Stimulated activated CD4-positive, alpha-beta T cell treated with anti-CD3 and anti-CD28 coated beads, Interleukin-2, amount 100 ng/mL, for 4 hours (primary cell): ENCODE measurements at regions not wholly inside any gene's neighbourhood (a gene's known extent, or its start where the extent isn't known, plus 50 kb on each side); places are given as distances from the start of the nearest gene placed in this dataset.
"Not testable (repeated sequence)": the region's sequence is repeated elsewhere in the genome, so short reads cannot be mapped to it uniquely, and the experiment has no call there.

Source experiments
- DNase-seq: peaks from one replicate; pipeline ENCODE4 v3.0.0-alpha.2; 2020; ENCODE audit warnings: low read depth

DNA sequence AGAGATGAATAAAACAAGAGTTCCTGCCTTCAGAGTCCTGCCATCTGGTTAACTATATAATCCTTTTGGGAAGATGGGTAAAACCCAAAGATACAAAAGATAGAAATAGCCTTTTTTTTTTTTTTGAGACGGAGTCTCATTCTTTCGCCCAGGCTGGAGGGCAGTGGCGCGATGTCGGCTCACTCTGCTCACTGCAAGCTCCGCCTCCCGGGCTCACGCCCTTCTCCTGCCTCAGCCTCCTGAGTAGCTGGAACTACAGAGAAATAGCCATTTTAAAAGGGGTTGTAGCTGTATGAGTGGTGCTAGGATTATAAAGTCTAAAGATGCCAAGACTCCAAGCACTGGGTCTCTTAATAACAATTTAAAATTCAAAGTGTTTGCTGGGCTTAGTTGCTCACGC, 97.2 kb downstream of the KDR start:
- no peak for DNase-seq

DNA sequence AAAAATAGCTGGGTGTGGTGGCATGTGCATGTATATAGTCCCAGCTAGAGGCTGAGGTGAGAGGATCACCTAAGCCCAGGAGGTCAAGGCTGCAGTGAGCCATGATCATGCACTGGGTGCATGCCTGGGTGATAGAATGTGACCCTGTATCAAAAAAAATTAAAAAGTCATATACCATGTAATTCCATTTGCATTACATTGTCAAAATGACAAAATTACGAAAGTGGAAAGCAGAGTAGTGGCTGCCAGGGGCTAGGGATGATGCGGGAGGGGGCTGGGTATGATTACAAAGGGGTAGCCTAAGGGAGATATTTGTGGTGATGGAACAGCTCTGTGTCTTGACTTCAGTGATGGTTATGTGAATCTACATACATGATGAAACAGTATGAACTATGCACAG, 97.8 kb downstream of the KDR start:
- DNase-seq = no peak

DNA sequence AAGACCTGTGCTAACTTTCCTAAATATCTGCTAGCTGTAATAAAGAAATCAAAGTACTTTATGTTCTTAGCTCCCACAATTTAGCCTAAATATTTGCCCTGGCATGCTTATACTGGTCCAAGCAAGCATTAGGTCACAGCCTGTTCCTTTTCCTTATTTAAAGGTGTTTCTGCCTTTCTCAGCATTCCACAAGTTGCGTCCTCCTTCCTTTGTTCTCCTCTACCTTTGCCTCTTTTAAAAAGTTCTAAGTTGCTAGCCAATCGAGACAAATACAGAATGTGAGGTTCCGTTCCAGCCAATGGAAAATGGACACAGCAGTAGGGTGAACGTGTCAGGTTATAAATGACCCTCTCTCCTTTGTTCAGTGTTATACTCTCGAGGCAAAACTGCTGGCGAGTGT, 99.9 kb downstream of the KDR start:
- DNase-seq = not testable (repeated sequence)

DNA sequence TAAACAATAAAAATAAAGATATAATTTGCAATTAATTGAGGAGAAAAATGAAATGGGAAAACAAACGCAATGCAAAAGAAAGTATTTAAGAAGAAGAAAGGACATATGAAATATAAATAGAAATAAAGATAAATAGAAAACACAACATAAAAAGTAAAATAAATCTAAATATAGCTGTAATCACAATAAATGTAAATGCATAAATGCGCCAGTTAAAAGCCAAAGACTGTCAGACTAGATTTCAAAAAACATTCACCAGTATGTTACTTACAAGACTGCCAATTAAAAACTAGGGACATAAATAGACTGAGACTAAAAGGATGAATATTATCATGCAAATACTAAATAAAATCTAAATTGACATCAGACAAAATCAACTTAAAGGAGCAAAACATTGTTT, 102.4 kb downstream of the KDR start:
- no peak for DNase-seq

DNA sequence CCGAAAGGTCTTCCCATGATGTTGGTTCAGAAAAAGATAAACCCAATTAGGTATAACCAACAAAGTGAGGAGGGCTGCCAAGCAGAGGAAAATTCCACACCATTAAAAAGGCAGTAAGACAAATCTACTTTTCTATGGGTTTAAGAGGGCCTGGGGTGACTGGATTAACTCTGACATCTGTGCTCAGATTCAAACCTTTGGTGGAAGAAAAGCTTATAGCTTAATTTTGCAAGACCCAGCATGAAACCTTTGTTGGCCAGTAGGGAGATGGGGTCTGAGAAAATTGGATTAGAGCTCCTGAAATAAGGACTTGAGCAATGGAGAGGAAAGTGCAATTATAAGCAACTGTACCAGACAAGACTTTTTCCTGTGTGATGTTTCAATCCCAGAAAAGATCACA, 104.2 kb downstream of the KDR start:
- DNase-seq = no peak

DNA sequence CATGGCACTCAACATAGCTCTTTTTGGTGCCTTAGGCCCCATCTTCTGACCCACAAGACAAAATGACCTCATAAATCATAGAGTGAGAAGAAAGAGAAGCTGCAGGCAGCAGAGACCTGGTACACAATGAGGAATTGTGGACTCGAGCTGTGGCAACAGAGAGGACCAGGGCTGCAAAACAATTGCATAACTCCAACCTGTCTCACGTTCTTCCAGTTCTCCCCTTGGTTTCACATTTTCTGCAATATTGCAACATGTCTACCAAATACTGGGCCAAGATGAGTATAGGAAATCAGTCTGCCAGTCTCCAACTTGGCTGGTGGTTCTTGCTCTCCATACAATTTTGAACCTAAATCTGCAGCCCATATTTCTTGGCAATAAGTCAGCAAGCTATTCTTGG, 105.3 kb downstream of the KDR start:
- DNase-seq = no peak

DNA sequence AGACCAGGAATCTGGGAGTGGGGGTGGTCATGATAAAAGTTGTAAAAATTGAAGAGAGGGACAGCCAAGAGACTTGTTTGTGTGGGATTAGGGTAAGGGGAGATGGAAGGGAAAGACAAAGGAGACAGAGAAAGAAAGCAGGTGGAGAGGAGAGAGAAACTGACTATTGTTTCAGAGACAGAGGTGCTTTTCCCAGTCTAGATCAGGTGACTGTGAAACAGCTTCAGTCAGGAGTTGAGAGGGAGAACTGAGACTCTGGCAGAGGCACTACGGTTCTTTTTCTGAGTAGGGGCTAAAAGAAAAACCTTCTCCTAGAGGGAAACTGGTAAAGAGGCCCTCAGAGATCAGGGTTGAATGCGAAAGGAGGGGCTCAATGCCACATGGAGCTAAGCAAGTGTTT, 106.4 kb downstream of the KDR start:
- DNase-seq = no peak

DNA sequence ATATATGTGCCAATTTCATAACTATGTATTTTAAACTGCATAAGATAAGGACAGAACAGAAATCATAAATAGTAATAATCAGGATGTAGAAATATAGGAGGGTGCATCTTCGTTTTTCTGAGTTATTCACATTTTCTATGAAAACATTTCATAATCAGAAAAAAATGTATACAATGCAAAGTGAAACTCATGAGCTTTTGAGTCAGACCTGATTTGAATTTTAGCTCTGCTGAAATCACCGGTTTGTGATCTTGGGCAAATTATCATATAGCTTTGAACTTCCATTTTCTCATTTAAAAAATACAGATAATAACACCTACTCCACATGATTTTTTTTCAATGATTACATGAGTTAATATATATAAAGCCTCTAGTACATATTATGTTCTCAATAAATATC, 106.9 kb downstream of the KDR start:
- no peak for DNase-seq

DNA sequence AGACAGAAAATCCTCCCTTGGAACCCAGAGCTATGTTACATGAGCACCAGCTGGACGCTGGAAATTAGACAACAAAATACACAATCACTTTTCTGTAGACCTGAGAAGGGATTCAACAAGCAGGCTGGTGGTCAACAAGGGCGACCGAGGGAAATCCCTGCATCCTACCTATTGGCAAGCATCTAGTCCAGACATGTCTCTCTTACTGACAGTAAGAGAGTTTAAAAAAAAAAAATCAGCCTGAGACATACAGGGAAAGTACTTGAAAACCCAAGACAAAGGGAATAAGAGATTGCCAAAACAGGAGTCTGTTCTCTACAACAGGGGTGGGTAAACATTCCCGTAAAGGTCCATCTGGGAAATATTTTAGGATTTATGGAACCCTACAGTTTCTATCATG, 108.0 kb downstream of the KDR start:
- no peak for DNase-seq

DNA sequence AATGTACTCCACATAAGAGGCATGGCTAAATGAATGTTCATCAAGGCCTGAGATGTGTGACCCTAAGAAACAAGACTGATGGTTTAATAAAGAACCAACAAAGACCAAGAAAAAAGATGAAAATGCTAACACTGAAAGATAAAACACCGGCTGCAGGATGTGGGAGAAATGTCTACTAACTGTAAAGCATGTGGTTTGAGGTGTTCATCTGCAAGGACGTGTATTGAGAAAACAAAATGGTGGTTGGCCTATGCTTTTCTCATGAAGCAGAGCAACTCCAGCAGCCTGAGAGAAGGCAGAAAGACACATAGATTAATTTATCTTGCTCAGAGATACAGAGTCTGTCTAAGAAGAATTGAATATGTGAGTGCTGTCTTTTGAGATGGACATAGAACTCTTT, 109.3 kb downstream of the KDR start:
- no peak for DNase-seq

DNA sequence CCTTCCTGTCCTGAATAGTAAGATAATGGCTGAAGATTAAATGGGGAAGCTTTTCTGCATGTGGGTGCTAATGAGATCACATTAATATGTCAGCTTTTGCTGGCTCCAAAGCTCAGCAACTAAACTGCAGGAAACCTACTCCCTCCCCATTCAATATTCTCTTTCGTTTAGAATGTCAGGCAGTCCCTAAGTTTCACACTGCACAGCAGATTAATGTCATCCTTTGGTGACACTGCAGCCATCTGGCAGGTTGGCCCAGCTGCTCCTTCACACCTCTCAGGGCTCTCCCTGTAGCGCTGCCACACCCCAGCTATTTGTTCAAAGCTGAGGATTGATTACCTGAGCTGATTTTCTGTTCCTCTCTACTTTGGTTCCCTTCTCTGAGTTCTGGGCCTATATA, 110.5 kb downstream of the KDR start:
- DNase-seq = no peak

DNA sequence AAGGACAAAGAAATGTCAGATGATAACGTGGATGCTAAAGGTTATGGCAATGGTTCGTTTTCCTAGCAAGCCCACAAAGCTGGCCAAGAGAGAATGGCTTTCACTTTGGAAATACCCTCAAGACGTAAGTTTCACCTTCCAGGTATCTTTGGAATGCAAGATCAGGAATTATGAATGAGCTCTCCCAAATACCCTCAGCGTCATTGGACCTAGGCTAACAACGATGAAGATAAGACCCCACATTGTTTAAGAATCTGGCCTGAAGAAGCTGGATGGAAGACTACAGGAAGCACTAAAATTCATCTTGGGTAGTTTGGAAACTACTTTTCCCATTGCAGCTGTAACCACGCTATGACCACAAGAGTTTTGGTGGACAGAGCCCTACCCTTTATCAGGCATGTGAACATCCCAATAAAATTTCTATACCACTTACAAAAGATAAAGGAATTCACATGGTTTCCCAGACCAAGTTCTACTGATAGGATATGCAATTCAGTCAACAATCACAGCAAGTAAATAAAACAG, 111.9 kb downstream of the KDR start:
- no peak for DNase-seq

DNA sequence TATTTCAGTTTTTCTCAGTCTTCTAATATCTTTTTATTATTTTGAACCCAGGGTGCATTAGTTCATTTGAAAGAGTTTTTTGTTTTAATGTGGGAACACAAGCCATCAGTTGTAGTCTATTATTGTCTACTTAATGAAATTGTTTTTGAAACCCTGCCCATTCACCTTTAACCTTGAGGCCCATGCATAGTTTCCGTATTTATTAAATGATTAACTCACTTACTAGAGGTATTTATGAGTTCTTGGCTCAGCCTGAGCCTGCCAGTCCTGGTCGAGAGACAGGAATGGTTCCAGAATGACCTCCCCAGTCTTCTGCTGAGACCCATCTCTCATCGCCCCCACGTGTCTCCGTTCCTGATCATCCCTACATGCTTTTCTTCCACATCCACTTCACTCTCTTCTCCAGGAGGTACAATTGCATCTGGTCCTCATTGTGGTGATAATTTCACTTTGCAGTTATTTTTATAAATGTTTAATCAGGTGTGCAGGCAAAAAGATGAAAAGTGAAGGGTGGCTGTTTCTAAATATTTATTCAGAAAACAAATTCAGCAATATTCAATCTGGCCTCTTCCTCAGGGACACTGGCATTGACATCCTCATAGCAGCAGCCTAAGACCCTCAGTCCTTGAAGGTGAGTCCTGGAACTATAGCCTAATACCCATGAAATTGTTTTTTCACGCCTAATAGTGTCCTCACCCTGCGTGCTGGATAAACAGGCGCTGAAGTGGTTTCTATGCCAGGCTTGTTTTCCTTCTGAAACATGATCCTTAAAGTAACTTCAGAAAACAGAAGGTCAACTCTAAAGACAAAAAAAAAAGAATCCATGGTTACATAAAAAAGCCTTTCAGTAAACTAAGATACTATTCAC, 112.8 kb downstream of the KDR start:
- no peak for DNase-seq

DNA sequence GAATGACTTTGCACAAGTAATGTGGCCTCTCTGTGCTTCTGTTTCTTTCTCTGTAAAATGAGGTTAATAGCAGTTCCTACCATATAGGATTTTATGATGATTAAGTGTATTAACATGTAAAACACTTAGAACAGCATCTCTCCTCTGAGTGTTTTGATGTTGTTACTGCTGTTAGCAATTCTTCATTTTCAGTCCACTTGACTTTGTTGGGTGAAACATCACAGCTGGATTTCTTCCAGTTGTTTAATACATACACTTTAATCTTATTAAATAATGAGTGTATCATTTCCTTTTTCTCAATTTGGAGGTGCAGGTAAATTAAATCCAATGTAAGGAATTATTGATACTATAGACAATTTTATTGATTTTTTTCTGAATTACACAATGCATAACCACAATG, 113.6 kb downstream of the KDR start:
- DNase-seq = no peak

DNA sequence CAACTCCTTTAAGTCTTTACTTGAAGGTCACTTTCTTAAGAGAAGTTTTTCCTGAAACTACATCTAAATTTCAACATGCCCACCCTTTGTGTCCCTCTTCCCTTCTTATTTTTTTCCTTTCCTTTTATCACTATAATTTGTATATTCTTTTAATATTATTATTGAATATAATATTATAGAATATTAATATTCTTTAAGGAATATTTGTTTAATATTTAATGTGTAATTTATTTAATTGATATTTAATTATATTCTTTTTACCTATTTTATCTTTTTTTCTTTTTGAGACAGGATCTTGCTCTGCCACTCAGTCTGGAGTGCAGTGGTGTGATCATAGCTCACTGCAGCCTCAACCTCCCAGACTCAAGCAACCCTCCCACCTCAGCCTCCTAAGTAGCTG, 114.8 kb downstream of the KDR start:
- no peak for DNase-seq

DNA sequence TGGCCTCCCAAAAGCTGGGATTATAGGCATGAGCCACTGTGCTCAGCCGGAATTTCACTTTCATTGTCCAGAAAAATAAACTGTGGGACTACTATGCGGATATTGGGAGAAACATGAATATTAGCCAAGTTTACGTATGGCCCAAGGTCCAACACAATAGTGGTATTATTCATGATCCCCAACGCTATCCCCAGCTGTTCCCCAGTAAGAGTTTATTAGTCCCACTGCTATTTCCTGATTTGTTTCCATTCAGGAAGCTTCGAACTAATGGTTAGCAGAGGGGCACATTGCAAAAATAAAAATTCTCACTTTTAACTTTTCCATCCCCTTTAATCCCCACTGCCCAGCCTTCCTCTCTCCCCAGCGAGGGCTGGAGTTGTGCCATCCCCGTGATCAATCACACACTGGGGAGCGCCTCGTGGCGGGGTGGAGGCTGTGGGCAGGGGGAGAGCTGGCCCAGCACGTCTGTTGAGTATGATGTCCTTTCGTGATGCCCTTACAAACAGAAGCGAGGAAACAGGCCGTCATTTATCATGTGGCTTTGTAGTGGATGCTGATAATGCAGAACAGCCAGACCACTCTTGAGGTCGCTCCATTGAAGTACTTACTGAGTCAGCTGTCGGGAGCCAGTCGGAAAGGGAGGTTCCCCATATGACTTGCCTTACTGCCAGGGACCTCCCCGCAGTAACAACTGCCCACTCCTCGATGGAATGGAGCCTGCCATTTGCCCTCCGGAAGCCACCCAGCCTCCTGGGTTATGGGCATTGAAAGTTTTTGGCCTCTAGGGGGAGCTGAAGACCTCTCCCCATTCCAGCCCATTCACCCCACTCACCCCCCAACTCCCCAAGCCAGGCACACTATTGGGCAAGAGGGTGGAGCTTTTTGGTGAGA, 117.0 kb downstream of the KDR start:
- DNase-seq = no peak

DNA sequence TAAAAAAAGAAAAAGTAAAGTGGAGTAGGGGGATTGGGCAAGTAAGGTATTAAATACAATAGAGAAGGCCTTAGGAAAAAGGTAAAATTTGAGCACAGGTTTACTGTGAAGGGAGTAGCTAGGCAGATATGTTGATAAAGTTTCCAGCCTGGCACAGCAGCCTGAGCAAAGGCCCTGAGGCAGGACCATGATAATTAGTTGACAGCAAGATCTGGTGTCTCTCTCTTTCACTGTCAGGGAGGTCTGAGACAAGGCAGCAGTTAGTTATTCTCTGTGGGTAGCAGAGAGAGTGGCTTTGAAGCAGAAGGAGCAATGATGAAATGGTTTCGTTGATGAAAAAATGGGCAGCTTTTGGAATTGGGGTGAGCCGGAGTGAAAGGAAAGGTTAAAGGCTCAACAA, 119.5 kb downstream of the KDR start:
- no peak for DNase-seq

DNA sequence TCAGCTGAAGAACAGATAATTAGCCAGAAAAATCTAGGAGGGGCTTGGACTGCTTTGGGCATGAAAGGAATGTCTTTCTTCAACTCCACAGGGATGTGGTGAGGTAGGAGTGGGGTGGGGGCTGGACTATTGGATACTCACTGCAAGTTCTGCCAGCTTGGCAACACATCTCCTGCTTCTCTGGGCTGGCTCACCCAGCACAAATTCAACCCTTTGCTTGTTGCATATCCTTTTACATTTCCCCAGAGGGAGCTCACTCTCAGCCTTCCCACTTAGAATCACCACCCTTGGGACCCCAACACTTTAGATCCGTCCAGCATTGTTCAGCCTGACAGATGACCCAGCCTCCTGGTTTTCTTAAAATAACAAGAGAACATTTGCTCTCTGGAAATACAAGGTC, 120.6 kb downstream of the KDR start:
- DNase-seq = no peak

DNA sequence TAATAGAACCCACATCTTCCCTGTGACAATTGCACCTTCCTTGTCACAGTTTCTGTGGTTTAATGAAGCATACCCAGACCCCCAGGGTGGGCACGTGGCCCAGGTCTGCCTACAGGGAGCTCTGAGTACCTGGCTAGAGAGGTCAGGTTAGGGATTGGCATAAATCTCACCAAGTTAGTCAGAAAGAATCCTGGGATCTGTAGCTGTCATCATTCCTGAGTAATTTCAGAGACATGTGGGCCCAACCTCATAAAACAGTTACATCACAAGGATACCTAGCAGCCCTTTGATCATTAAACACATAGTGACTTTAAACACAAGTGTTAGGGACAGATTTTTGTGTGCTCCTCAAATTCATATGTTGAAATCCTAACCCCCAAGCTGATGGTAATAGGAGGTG, 123.0 kb downstream of the KDR start:
- no peak for DNase-seq

DNA sequence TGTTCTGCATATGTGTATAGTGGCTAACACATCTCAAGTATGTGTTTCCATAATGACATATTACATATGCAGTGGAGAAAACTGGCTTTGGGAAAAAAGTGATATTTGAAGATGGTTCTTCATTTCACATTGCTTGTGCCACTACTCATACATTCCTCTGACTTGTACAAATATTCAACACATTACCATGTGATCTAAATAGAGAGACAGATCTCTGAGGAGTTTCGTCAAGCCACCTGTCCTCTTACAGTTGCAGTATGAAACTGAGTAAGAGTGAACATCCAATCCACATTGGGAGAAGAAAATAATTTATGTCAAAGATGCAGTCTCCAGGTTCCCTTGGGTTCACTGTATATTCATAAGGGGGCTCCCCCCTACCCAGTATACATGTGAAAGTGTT, 123.9 kb downstream of the KDR start:
- DNase-seq = no peak

DNA sequence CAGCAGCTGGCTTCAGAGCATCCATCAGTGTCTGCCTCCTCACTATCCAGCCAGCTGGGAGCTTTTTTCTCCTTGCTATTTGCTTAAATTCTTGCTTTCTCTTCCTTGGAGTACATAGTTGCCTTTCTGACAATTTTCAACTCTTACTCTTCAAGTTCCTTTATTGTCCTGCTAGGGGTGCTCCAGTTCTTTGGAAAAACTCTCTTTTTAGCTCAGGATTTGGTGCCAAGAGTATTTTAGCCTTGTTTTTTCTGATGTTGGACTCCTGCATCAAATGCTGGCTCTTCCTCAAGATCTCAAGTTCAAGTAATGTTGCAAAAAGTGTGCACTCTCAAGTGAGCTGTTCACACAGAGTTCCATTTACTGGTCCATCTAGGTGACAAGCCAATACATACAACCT, 126.4 kb downstream of the KDR start:
- no peak for DNase-seq

DNA sequence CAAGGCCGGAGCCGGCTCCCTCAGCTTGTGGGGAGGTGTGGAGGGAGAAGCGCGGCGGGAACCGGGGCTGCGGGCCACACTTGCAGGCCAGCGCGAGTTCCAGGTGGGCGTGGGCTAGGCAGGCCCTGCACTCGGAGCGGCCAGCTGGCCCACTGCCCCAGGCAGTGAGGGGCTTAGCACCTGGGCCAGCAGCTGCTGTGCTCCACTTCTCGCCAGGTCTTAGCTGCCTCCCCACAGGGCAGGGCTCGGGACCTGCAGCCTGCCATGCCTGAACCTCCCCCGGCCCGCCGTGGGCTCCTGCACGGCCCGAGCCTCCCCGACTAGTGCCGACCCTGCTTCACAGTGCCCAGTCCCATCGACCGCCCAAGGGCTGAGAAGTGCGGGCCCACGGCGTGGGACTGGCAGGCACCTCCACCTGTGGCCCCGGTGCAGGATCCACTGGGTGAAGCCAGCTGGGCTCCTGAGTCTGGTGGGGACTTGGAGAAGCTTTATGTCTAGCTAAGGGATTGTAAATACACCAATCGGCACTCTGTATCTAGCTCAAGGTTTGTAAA, 131.8 kb downstream of the KDR start:
- DNase-seq = not testable (repeated sequence)

DNA sequence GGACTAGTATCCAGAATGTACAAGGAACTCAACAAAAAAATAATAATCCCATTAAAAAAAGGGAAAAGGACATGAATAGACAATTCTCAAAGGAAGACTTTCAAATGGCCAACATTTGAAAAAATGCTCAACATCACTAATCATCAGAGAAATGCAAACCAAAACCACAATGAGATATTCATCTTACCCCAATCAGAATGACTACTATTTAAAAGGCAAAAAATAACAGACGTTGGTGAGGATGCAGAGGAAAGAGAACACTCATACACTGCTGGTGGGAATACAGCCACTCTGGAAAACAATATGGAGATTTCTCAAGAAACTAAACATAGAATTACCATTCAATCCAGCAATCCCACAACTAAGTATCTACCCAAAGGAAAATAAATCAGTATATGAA, 133.1 kb downstream of the KDR start:
- no peak for DNase-seq
